Pancreas (tissue), 10 donors: ENCODE measurements at regions not wholly inside any gene's neighbourhood (a gene's known extent, or its start where the extent isn't known, plus 50 kb on each side); places are given as distances from the start of the nearest gene placed in this dataset.

Source experiments
- ATAC-seq, 4 donors: fragments of 200-7000 bp; cut with Tn5 transposase; one replicate each; pipeline versions ENCODE4 v1.8.0 to v1.9.1; 2020; ENCODE audit warnings: mild to moderate bottlenecking in 4 of 4, moderate library complexity in 4 of 4
- DNase-seq, 6 donors: peaks; one replicate each; pipeline ENCODE4 v3.0.0-alpha.2; 2020
- FAIRE-seq: peaks from 2 replicates; lab custom pipeline; 2012; peaks lifted over from hg19 to GRCh38; lab: Jason Lieb, UNC
- H3K27ac ChIP-seq, 4 donors: fragments of 200-600 bp; sonication (generic); 1 replicate in 3 of 4; 2 replicates in 1 of 4; pipeline versions ENCODE4 v1.5.0 to v1.8.0; 2020
- H3K27me3 ChIP-seq, 4 donors: fragments of 200-600 bp; one replicate each; pipeline ENCODE4 v1.8.0; 2021
- H3K36me3 ChIP-seq, 3 donors: fragments of 200-600 bp; sonication (generic) in 1 of 3; one replicate each; pipeline versions ENCODE4 v1.5.0 to v1.8.0; 2020 to 2021
- H3K4me1 ChIP-seq, 3 donors: fragments of 200-600 bp; one replicate each; pipeline ENCODE4 v1.8.0; 2021
- H3K4me3 ChIP-seq, 4 donors: fragments of 200-600 bp; sonication (generic) in 2 of 4; one replicate each; pipeline versions ENCODE4 v1.5.0 to v1.8.0; 2020 to 2021
- H3K9me3 ChIP-seq, 4 donors: fragments of 200-600 bp; one replicate each; pipeline ENCODE4 v1.8.0; 2021
- WGBS, 2 donors: extraction: QIAGEN DNeasy Blood & Tissue Kit; methylation state at CpG; one replicate each; pipeline ENCODE4 v1.1.7; 2013; 5-methylcytosine and 5-hydroxymethylcytosine counted together
- intact Hi-C, 3 donors: fragments of 100-400 bp; cut with DNase I; formaldehyde crosslinking; loops; one replicate each; pipeline versions ENCODE4 v1.11.1 to v1.14.2; 2022
- TF ChIP-seq, protein P1 (sequence below), 4 donors: fragments of 200-600 bp; sonication (generic) in 3 of 4; IDR thresholded peaks; one replicate each; pipeline versions ENCODE4 v1.5.0 to v1.8.0; 2021; ENCODE audit warnings: antibody characterized with exemption in 4 of 4
- donor health status: healthy with polysubstance abuse.
- donor health status: DM: no; HTN: no; CAD: no; lungs with moderate emphysema.
- donor health status: DM: no; HTN: no; CAD: no.
- donor health status: control.
- donor health status: control.
- donor health status: Bipolar disorder and iron deficiency.
- donor health status: DM: yes; HTN: yes; CAD: no.
- donor health status: DM: no; HTN: no; CAD: no.
- donor health status: DM: no; HTN: no; CAD: no.
- donor health status: DM: yes; HTN: yes; CAD: no.

DNA sequence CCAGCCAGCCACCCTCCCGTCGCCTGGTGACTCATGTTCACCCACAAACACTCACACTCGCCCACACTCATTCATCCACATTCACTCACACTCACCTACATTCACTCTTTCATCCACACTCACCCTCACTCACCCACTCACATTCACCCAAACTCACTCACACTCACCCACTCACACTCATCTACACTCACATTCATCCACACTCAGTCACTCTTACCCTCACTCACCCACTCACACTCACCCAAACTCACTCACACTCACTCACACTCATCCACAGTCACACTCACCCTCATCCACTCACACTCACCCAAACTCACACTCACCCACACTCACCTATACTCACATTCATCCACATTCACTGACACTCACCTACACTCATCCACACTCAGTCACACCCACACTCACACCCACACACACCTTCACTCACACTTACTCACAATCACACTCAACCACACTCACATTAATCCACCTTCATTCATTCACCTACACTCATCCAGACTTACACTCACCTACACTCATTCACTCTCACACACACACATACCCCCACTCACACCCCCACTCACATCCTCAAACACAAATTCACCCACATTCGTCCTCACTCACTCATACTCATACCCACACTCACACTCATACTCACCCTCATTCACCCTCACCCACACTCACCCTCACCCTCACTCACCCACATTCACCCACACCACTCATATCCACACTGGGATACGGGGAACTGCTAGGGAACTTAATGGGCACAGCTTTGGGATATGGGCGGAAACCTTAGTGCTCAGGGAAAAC lies 2221.6 kb upstream of the AGA start:
- no peak for FAIRE-seq
- TF ChIP-seq, protein P1, sequence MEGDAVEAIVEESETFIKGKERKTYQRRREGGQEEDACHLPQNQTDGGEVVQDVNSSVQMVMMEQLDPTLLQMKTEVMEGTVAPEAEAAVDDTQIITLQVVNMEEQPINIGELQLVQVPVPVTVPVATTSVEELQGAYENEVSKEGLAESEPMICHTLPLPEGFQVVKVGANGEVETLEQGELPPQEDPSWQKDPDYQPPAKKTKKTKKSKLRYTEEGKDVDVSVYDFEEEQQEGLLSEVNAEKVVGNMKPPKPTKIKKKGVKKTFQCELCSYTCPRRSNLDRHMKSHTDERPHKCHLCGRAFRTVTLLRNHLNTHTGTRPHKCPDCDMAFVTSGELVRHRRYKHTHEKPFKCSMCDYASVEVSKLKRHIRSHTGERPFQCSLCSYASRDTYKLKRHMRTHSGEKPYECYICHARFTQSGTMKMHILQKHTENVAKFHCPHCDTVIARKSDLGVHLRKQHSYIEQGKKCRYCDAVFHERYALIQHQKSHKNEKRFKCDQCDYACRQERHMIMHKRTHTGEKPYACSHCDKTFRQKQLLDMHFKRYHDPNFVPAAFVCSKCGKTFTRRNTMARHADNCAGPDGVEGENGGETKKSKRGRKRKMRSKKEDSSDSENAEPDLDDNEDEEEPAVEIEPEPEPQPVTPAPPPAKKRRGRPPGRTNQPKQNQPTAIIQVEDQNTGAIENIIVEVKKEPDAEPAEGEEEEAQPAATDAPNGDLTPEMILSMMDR (IDR thresholded peaks at IDR 0.05) = no peak
- DNase-seq = no peak
- H3K9me3 ChIP-seq = no peaks in the 10 kb centered on the region
- ATAC-seq = no peak
- H3K27me3 ChIP-seq = no peaks in the 10 kb centered on the region
- H3K4me3 ChIP-seq = no peak overlapping the region
- no peak overlapping the region for H3K27ac ChIP-seq
- no peaks in the 10 kb centered on the region for H3K36me3 ChIP-seq
- H3K4me1 ChIP-seq = no peaks in the 10 kb centered on the region
- 68 to 84% methylated on average over 6 of the region's 6 CpGs for WGBS, 2 donors
- intact Hi-C loops = no loop called here

DNA sequence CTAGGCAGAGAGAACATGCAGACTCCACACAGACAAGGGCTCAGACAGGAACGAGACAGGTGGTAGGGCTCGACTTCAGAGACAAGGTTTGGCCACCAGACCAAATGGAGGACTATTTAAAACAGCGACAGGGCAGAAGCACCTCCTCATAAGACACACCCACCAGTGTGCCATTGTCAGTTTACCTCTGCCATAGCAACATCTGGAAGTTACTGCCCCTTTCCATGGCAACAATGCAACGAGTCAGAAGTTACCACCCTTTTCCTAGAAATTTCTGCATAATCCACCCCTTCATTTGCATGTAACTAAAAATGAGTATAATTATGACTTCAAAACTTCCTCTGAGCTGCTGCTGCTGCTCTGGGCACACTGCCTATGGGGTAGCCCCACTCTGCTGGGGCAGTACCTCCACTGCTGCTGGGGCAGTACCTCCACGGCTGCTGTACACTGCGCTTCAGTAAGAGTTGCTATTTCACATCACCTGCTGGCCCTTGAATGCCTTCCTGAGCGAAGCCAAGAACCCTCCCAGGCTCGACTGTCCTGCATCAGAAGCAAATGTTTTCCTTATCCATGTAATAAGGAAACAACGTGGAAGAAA lies 2222.3 kb upstream of the AGA start:
- FAIRE-seq (no peak), ATAC-seq (no peak), DNase-seq (no peak)
- H3K4me1 ChIP-seq = no peaks in the 10 kb centered on the region
- no peak overlapping the region for H3K27ac ChIP-seq
- H3K9me3 ChIP-seq = no peaks in the 10 kb centered on the region
- H3K4me3 ChIP-seq = no peak overlapping the region
- H3K36me3 ChIP-seq = no peaks in the 10 kb centered on the region
- no peaks in the 10 kb centered on the region for H3K27me3 ChIP-seq
- 73 to 76% methylated on average over 9 of the region's 9 CpGs for WGBS, 2 donors
- intact Hi-C loops = no loop called here
- TF ChIP-seq, protein P1 (IDR thresholded peaks at IDR 0.05) = no peak

DNA sequence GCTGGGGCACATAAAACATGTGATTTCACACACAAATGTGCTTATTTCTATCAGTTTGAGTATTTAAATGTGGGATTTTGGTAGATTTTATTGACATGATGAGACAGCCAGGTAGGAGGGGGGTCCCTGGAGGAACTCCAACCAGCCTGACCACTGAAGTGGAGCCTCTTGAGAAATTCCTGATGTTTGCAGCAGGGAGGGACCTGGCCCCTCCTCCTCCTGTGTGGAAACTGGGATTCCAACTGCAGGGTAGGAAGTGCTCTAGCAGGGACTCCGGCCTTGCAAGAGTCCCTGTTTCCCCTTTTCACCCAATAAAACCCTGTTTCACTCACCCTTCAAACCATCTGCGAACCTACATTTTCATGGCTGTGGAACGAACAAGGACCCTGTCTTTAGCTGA lies 2224.0 kb upstream of the AGA start:
- TF ChIP-seq, protein P1 (IDR thresholded peaks at IDR 0.05) = no peak
- DNase-seq = no peak
- FAIRE-seq = no peak
- Histone ChIP-seq H3K27ac (no peak overlapping the region), H3K9me3 (no peaks in the 10 kb centered on the region), H3K36me3 (no peaks in the 10 kb centered on the region), H3K27me3 (no peaks in the 10 kb centered on the region), H3K4me3 (no peak overlapping the region), H3K4me1 (no peaks in the 10 kb centered on the region)
- intact Hi-C loops = no loop called here
- ATAC-seq = no peak
- WGBS, 2 donors = 49 to 54% methylated on average over 3 of the region's 3 CpGs

DNA sequence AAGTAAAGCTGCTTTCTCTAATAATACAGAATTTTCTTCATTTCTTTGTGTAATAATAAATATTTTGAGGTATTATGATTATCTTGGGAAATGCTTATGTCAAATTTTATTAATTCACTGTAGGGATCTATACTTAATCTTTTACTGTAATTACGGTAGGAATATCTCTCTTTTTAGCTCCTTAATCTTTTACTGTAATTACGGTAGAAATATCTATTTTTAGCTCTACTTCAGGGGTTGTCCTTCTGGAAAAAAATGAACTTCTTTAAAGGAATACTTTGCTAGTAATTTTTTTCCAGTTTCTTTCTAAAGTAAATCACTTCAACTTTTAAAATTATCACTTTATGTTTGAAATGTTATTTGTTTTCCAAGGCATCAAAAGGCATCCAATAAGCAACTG lies 2229.4 kb upstream of the AGA start:
- intact Hi-C loops = no loop called here
- no peak overlapping the region for H3K27ac ChIP-seq
- TF ChIP-seq, protein P1 (IDR thresholded peaks at IDR 0.05) = no peak
- H3K9me3 ChIP-seq = no peaks in the 10 kb centered on the region
- H3K4me1 ChIP-seq = no peaks in the 10 kb centered on the region
- ATAC-seq = no peak
- DNase-seq = no peak
- WGBS, 2 donors = 45 to 55% methylated on average over 2 of the region's 2 CpGs
- no peak overlapping the region for H3K4me3 ChIP-seq
- no peaks in the 10 kb centered on the region for H3K36me3 ChIP-seq
- no peaks in the 10 kb centered on the region for H3K27me3 ChIP-seq
- no peak for FAIRE-seq
